Activated naive CD4-positive, alpha-beta T cell treated with anti-CD3 and anti-CD28 coated beads, Interleukin-2, amount 50 U/mL, for 16 hours (primary cell): ENCODE measurements at regions not wholly inside any gene's neighbourhood (a gene's known extent, or its start where the extent isn't known, plus 50 kb on each side); places are given as distances from the start of the nearest gene placed in this dataset.
"Not testable (repeated sequence)": the region's sequence is repeated elsewhere in the genome, so short reads cannot be mapped to it uniquely, and the experiment has no call there.

Experiments
- DNase-seq: peaks from one replicate; pipeline ENCODE4 v3.0.0-alpha.2; 2020

- no peak for DNase-seq
Measured at GRCh38 chr2:146994246-146994645, 850.6 kb upstream of the ACVR2A start.

DNA sequence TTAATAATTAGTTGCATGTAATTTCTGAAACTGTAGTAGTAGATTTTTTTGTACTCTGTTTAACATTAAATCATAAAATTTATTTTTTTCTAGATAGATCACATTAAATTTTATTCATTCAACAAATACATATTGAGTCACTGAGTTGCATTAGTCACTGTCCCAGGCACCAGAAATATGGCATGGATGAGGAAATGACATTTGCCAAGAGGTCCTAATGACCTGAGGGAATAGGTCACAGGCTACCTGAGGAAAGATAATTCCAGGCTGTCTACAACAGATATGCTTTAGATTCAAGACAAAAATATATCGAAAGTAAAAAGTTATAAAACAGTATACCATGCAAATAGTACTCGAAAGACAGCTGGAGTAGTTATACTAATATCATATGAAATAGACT is 852.4 kb upstream of the ACVR2A start:
- no peak for DNase-seq

DNA sequence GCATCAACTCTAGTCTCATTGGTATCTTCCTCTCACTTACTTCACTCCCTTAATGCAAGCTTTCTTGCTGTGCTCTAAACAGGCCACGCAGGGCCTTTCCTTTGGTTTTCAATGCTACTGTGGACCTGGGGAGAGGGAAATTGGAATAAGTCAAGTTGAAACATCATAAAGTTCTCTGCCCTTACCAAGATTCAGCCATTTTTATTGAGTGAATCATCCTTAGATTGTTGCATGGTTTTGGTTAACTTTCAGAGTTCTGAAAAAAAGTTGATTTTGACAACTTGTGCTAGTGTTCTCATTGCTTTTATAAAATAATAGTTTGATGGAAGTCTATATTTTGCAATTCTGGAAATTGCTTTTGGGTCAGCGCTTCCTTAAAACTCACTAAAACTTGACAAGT is 852.8 kb upstream of the ACVR2A start:
- DNase-seq = no peak

DNA sequence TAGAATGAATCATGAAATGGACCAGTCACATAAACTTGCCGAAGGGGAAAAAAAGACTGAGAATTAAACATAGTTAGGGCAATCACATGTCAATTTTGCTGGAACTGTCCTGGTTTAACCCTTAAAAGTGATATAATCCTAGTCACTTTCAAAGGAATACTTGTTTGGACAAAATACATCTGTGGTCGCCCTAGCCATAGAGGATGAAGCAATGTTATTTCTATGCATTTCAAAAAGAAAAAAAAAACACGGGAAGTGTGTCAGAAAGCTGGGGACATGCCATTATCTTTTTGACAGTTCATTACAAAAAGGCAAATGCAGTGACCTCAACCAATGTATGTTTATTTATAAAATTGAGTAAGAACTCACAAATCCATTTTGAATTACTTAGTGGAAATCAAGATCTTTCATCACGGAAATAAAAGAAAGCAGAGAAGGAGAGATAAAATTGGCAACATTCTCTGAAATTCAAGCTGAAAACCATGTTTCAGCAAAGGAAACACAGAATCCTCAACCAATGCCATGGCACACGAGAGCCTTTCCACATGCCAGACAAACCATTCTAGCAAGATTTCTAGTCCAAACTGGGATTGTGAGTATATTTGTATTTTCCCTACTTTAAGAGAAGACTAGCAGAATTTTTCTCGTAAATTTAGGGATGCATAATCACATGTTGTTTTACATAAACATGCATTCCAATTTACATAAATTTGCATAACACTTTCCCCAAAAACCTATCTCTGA is 854.3 kb upstream of the ACVR2A start:
- DNase-seq = no peak

GRCh38 chr2:146989741-146990140 is 855.1 kb upstream of the ACVR2A start:
- no peak for DNase-seq

DNA sequence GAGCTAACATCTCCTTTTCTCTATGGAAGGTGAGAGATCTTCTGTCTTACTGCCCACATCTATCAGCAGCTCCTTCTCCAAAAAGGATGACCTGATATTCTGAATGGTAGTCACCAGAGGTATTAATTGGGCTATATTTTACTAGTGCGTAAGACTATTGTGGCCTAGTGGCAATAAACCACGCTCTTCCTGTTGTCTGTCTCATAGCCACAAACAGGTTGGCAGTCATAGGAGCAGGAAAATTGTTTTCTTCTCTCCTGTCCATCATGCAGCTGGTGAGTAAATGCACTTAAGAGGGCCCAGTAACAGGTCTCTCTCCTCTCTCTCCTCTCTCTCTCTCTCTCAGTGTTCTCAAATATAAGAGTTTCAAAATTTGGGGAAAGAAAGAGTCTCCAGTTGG is 856.8 kb upstream of the ACVR2A start:
- DNase-seq = no peak

DNA sequence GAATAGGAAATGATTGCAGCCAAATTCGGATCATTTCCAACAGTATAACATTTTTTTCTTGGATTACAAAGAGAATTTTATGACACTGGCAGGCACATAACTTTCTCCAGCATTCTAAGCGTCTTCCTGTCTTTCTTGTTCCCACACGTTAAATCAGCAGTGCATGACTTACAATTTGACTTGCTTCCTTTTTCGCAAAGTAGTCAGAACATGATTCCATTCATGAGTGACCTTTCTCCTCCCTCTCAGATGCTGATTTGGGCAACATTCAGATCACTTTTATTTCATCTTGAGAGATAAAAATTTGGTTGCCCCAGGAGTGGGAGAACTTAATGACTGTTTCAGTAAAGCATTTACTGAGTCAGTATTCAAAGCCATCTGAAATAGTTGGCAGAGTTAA is 858.7 kb upstream of the ACVR2A start:
- no peak for DNase-seq

DNA sequence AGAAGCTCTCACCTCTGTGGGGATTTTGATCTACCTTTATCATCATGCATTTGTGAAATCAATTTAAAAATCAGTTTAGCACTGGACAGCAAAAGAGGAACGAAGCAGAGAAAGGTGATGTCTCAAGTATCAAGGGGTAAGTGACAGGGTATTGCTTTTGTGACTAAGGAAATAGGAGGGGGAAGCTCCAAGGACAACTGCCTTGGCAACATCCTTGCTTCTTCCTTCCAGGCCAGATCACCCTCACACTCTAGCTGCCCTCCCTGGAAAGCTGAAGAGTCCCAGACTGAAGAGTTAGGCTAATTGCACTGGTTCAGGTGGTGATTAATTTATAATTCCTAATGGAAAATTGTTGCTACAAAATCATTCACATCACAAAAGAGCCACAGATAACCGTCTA is 859.1 kb upstream of the ACVR2A start:
- no peak for DNase-seq

DNA sequence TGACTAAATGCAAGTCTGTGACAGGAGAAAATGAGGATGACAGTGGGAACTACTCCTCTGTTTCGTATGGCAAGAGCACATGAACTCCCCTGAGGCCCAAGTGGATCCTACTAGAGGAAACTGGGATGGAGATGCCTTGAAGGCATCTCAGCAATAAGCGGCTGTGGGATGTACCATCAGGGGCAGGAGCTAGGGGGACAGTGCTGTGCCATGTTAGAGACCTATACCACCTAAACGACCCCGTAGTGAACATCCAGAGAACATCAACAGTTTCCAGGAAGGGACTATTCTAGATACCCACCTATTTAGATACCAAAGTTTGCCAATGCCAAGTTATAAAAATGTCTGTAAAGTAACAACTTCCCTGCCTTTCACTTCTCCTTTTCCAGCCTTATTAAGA is 860.8 kb upstream of the ACVR2A start:
- no peak for DNase-seq

DNA sequence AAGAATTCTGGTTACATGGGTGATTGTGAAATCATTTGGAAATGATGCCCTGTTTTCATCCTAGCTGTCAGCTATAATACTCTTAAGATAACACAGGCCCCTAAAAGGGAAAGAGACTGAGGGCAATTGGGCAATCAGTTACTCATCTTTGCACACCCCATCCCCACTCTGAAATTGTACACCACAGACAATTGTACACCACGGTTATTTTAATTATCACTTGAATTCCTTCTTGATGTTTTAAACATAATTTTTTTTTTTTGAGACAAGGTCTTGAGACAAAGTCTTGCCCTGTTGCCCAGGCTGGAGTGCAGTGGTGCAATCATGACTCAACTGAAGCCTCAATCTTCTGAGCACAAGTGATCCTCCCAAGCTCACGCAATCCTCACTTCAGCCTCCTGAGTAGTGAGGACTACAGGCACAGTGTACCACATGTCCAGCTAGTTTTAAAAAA is 862.4 kb upstream of the ACVR2A start:
- no peak for DNase-seq

- DNase-seq = no peak
Measured at GRCh38 chr2:146981921-146982320, 862.9 kb upstream of the ACVR2A start.

- no peak for DNase-seq
Measured at GRCh38 chr2:146979746-146980145, 865.1 kb upstream of the ACVR2A start.

DNA sequence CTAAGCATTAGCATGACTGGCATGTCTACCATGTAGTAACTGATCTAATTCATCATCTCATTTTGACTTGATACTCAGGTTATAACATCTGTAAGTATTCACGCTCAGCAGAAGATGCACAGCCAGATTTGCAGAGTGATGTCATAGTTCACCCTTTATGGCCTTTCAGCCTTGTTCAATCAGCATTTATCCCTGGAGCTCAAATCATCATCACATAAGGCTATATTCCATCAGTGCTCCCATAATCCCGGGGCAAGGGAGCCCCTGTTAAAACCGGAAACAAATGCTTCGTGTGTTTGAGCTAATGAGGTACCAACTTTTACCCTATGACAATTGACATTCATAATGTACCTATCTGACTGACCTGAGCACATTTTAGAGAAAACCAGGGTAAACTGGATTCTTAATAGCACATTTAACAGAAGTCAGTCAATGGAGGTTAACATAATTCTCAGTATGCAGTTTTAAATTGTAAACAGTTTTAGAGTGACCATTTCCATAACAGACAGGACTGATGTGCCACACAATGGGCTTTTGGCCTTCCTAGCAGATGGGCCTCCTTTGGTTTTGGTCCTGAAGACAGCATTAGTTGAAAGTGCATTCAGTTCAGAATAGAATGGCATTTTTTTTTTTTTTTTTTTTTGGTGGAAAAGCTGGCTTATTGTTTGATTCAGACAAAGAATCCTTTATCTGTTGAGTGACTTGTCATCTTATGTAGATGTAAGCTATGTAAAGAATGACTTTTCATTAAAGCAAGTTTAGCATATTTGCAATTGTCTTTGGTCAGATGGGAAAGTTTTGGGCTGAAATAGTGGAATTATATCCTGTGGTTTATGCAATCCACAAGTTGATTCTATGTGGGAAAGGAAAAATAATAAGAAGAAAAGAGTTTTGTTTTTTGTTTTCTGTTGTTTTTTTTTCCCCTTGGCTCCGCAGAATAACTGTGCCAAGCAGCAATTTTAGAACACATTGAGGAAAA is 866.0 kb upstream of the ACVR2A start:
- DNase-seq = no peak

- not testable (repeated sequence) for DNase-seq
Measured at GRCh38 chr2:146970981-146971380, 873.8 kb upstream of the ACVR2A start.

GRCh38 chr2:146969703-146970102 is 875.1 kb upstream of the ACVR2A start:
- not testable (repeated sequence) for DNase-seq

DNA sequence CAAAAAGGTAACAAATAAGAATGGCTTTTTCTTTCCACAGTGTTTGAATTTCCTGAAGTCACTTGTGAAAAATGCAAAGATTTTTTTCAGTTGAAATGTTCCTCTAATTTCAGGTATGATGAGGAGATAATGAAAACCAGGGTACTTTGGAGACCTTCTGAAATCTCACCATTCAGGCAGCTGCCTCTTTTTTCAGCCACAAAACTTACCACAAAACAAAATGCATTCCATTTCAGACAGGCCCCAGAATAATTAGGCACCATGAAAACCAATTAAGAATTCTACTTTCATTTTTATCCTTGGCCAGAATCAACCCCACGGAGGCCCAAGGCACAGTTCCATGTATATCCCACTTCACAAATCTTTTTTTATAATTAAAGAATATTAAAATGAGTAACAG is 880.3 kb upstream of the ACVR2A start:
- no peak for DNase-seq

DNA sequence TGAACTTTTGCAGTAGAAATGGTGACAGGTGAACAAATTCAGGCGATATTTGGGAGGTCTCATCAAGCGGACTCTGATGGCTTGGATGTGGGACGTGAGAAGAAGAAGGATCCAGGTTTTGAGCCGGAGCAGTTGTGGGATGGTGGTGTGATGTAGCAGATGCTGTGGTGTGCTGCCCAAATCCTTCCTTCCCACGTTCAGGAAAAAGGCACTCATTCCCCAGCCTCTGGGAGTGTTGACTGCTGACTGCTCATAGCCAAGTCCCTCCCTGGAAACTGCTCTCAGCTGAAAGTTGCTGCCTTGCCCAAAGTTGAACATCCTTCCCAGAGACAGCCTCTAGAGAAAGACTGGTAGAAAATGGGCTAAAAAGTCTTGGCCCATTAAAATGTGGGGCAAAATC is 890.3 kb upstream of the ACVR2A start:
- no peak for DNase-seq

GRCh38 chr2:146952696-146953095 is 892.1 kb upstream of the ACVR2A start:
- no peak for DNase-seq

DNA sequence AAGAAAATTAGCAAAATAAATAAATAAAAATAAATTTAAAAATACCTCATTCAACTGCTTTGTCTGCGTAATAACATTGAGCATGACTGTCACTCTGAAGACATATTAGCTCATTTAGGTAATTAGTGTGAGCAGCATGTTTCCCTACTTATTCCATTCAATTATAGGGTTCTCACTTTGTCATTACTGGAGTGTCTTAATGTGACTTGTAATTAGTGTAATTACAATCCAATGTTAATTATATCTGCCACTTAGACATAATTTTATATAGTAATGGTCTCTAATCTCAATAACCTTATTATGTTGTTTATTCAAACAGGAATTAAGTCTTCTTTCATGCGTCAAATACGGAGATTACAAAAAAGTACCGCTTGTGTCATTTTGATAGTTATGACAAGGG is 893.9 kb upstream of the ACVR2A start:
- no peak for DNase-seq

- DNase-seq = no peak
Measured at GRCh38 chr2:146950361-146950760, 894.5 kb upstream of the ACVR2A start.

DNA sequence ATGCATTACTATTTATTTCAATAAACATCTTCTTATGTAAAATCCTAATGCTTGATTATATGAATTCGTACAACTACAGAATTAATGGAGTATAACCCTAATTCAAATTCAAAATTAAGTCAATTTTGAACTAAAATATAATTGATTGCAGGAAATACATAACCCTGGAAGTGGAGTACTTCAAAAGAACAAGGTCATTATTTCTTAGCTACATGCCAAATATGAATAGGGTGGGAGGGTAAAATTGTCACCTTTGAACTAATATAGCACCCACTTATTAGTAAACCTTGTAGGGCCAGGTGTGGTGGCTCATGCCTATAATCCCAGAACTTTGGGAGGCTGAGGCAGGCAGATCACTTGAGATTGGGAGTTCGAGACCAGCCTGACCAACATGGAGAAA is 895.4 kb upstream of the ACVR2A start:
- no peak for DNase-seq

DNA sequence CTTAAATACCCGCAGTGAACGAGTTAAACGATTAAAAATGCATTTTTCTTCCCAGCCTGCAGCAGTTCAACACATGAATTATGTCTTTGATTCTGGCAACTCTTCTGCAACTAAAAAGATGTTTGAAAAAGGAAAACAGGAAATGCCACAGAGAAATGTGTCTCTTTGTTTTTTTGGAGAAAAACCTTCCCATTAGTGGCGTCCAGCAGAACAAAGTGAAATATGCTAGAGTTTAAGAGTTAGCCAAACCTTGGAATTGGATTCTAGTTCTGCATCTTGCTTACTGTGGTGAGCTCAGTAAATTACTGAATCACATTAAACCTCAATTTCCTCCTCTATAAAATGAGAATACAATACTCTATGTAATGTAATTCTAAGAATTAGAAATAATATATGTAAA is 900.2 kb upstream of the ACVR2A start:
- no peak for DNase-seq

DNA sequence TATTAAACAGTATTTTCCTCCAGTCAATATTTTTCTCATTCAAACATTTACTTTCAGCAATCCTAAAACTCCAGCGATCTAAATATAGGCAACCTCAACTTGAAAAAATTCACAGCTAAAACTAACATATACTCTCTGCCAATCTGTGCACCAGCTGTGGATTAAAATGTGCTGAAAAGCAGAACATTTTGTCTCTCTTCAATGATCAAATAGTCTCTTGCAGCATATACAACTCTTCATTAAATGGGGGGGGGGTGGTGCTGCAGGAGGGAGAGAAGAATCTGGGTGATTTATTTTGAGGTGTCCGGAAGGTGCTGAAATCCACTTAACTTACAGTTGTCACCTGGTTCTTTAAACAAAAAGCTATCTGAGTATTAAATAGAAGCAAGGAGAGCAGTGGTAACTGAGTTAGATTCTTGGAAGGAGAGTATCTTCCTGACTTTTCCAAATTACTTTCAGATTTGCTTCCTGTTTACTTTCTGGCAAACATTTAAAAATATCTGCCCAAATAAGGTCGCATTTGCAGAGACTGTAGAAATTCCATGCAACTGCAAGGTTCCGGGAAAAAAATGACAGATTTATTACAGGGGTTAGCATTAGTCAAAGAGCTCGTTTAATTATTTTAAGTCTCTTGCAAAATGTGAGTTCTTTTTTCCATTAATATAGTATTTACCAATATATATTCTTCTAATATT is 904.7 kb upstream of the ACVR2A start:
- no peak for DNase-seq

GRCh38 chr2:146934921-146935320 is 909.9 kb upstream of the ACVR2A start:
- DNase-seq = no peak
